Parathyroid adenoma (tissue), 2 donors: ENCODE measurements at regions not wholly inside any gene's neighbourhood (a gene's known extent, or its start where the extent isn't known, plus 50 kb on each side); places are given as distances from the start of the nearest gene placed in this dataset.

Source experiments
- H2AFZ ChIP-seq: fragments of 300-600 bp; sonication (generic); one replicate; pipeline ENCODE4 v1.7.0; 2017; ENCODE audit warnings: antibody characterized with exemption, mild to moderate bottlenecking
- H3K27ac ChIP-seq: fragments of 300-600 bp; sonication (generic); one replicate; pipeline ENCODE4 v1.7.0; 2017
- H3K27me3 ChIP-seq: fragments of 300-600 bp; sonication (generic); one replicate; pipeline ENCODE4 v1.7.0; 2017; ENCODE audit warnings: low read length; ENCODE audit not compliant: control insufficient read depth, insufficient read depth
- H3K36me3 ChIP-seq: fragments of 300-600 bp; sonication (generic); one replicate; pipeline ENCODE4 v1.7.0; 2017; ENCODE audit warnings: low read length; ENCODE audit not compliant: control insufficient read depth, insufficient read depth
- H3K4me1 ChIP-seq: fragments of 300-600 bp; sonication (generic); one replicate; pipeline ENCODE4 v1.7.0; 2017; ENCODE audit warnings: control low read depth
- H3K4me2 ChIP-seq: fragments of 300-600 bp; sonication (generic); one replicate; pipeline ENCODE4 v1.7.0; 2017; ENCODE audit warnings: low read length
- H3K4me3 ChIP-seq: fragments of 300-600 bp; sonication (generic); one replicate; pipeline ENCODE4 v1.7.0; 2017; ENCODE audit warnings: low read depth, low read length
- H3K79me2 ChIP-seq: fragments of 300-600 bp; sonication (generic); one replicate; pipeline ENCODE4 v1.7.0; 2017; ENCODE audit warnings: control low read depth
- H3K9ac ChIP-seq: fragments of 300-600 bp; sonication (generic); one replicate; pipeline ENCODE4 v1.7.0; 2017; ENCODE audit warnings: mild to moderate bottlenecking
- H3K9me3 ChIP-seq: fragments of 300-600 bp; sonication (generic); one replicate; pipeline ENCODE4 v1.7.0; 2017; ENCODE audit warnings: low read length; ENCODE audit not compliant: control insufficient read depth
- CTCF ChIP-seq: fragments of 300-600 bp; sonication (generic); IDR thresholded peaks from one replicate; pipeline ENCODE4 v1.7.0; 2017; ENCODE audit warnings: antibody characterized with exemption, mild to moderate bottlenecking
- donor health status: primary hyperparathyroidism.

- Histone ChIP-seq H3K79me2 (peaks cover 13% of the 10 kb centered on the region), H3K36me3 (no peaks in the 10 kb centered on the region), H3K9ac (no peak overlapping the region), H3K27me3 (no peaks in the 10 kb centered on the region), H3K4me1 (no peaks in the 10 kb centered on the region), H3K27ac (no peak overlapping the region), H3K9me3 (no peaks in the 10 kb centered on the region), H3K4me2 (no peak overlapping the region), H3K4me3 (no peak overlapping the region), H2AFZ (no peak overlapping the region)
- TF ChIP-seq CTCF: no peak
Observed at GRCh38 chr1:217026531-217026930, 303.3 kb upstream of the ESRRG start.

GRCh38 chr1:217025381-217025780, 302.2 kb upstream of the ESRRG start:
- peaks cover 13% of the 10 kb centered on the region for H3K79me2 ChIP-seq
- H3K4me2 ChIP-seq: no peak overlapping the region
- H3K36me3 ChIP-seq: no peaks in the 10 kb centered on the region
- H2AFZ ChIP-seq: no peak overlapping the region
- no peaks in the 10 kb centered on the region for H3K9me3 ChIP-seq
- H3K9ac ChIP-seq: no peak overlapping the region
- peaks cover 3% of the 10 kb centered on the region for H3K4me1 ChIP-seq
- no peaks in the 10 kb centered on the region for H3K27me3 ChIP-seq
- TF ChIP-seq CTCF: no peak
- no peak overlapping the region for H3K27ac ChIP-seq
- H3K4me3 ChIP-seq: no peak overlapping the region

- no peaks in the 10 kb centered on the region for H3K27me3 ChIP-seq
- H3K9ac ChIP-seq: no peak overlapping the region
- no peak overlapping the region for H3K4me2 ChIP-seq
- H3K79me2 ChIP-seq: peaks cover 9% of the 10 kb centered on the region
- H3K36me3 ChIP-seq: no peaks in the 10 kb centered on the region
- H3K4me3 ChIP-seq: no peak overlapping the region
- H3K9me3 ChIP-seq: no peaks in the 10 kb centered on the region
- H2AFZ ChIP-seq: no peak overlapping the region
- no peak overlapping the region for H3K27ac ChIP-seq
- no peak for TF ChIP-seq CTCF
- H3K4me1 ChIP-seq: peaks cover 5% of the 10 kb centered on the region
Observed at GRCh38 chr1:217024911-217025310, 301.7 kb upstream of the ESRRG start.

- Histone ChIP-seq H3K4me3 (no peak overlapping the region), H3K9me3 (no peaks in the 10 kb centered on the region), H3K4me1 (peaks cover 5% of the 10 kb centered on the region), H3K4me2 (no peak overlapping the region), H3K79me2 (peaks cover 9% of the 10 kb centered on the region), H2AFZ (no peak overlapping the region), H3K36me3 (no peaks in the 10 kb centered on the region), H3K9ac (no peak overlapping the region), H3K27me3 (no peaks in the 10 kb centered on the region), H3K27ac (no peak overlapping the region)
- TF ChIP-seq CTCF: no peak
Observed at GRCh38 chr1:217021956-217022355, 298.7 kb upstream of the ESRRG start.

GRCh38 chr1:217021400-217021799, 298.2 kb upstream of the ESRRG start:
- H3K9ac ChIP-seq: no peak overlapping the region
- H3K4me2 ChIP-seq: no peak overlapping the region
- H3K27ac ChIP-seq: no peak overlapping the region
- peaks cover 5% of the 10 kb centered on the region for H3K4me1 ChIP-seq
- H2AFZ ChIP-seq: no peak overlapping the region
- no peaks in the 10 kb centered on the region for H3K27me3 ChIP-seq
- H3K4me3 ChIP-seq: no peak overlapping the region
- H3K9me3 ChIP-seq: no peaks in the 10 kb centered on the region
- peaks cover 9% of the 10 kb centered on the region for H3K79me2 ChIP-seq
- TF ChIP-seq CTCF: no peak
- H3K36me3 ChIP-seq: no peaks in the 10 kb centered on the region
